GM12874 (cell line): ENCODE measurements at regions not wholly inside any gene's neighbourhood (a gene's known extent, or its start where the extent isn't known, plus 50 kb on each side); places are given as distances from the start of the nearest gene placed in this dataset.

ENCODE experiments used
- TF ChIP-seq, protein P1 (sequence below): IDR thresholded peaks from 2 replicates; pipeline ENCODE4 v1.5.1; 2011; ENCODE audit warnings: low read depth, mild to moderate bottlenecking, control low read depth, low read length, moderate library complexity; ENCODE audit not compliant: insufficient read depth

DNA sequence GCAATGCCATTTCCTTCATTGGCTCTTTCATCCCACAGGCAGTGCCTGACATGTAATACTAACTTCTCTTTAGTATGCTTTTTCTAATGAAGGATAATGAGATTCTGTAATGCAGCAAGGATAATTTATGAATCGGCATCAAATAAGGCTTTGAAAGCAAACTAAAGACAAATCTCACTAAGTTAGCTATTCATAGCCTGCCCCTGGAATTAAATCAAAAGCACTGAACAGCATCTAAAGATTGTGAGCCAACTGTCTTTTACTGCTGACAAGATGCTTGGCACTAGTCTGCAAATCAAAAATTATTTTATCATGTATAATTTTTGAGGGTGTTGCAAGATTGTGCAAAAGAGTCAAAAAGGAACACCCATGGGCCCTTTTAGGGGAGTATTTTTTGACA, 265.0 kb downstream of the CASP12 start:
- TF ChIP-seq, protein P1, sequence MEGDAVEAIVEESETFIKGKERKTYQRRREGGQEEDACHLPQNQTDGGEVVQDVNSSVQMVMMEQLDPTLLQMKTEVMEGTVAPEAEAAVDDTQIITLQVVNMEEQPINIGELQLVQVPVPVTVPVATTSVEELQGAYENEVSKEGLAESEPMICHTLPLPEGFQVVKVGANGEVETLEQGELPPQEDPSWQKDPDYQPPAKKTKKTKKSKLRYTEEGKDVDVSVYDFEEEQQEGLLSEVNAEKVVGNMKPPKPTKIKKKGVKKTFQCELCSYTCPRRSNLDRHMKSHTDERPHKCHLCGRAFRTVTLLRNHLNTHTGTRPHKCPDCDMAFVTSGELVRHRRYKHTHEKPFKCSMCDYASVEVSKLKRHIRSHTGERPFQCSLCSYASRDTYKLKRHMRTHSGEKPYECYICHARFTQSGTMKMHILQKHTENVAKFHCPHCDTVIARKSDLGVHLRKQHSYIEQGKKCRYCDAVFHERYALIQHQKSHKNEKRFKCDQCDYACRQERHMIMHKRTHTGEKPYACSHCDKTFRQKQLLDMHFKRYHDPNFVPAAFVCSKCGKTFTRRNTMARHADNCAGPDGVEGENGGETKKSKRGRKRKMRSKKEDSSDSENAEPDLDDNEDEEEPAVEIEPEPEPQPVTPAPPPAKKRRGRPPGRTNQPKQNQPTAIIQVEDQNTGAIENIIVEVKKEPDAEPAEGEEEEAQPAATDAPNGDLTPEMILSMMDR, result no peak

DNA sequence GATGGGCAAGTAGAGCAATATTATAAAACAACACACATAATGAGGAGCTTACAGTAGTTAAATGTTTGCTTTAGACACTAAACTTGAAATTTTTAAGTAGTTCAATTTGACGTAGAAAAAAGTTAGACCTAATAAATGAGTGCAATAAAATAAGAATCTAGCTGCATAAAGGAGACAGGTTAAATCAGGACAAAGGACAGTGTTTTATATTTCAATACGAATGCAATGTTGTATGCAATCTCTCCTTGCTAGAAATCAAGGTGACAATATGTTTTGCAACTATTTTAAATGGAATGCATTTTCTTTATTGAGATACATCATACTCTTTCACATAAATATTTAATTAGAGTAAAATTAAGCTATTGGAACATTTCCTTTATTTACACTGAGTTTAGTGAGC, 267.9 kb downstream of the CASP12 start:
- TF ChIP-seq, protein P1, result no peak

DNA sequence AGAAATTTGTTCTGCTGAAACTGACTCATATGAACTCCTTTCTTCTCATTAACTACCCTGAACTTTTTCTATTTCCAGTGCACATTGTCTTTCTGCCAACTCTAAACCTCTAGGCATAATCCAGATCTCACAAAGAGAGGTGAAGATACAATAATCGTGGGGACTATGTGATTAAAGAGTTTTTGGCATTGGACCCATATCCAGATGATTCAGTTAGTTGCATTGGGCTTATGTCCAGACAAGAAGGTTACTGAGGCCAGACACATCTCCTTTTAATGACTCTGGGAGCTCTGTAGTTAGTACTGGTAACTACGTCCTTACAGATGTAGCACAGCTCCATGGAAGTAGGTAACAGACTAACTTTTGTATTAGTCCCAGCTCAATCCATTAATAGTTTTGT, 273.0 kb downstream of the CASP12 start:
- TF ChIP-seq, protein P1, result no peak

DNA sequence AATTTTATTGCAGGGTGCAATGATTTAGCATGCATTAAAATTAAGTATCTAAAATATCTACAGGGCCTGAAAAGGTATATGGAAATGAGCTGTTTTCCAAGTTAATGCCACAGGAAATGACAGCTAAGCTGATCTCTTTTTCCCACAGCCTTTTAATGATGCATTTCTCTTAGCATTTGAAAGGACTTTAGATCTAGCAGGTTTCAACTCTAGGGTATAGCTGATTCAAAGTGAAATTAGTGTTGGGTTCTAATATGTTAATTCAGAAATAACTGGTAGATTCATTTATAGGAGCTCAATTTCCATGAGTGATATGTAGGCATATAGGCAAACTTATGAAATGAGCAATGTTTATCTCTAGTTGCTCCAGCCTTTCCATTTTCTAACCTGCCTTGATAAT, 274.2 kb downstream of the CASP12 start:
- TF ChIP-seq, protein P1, result no peak

DNA sequence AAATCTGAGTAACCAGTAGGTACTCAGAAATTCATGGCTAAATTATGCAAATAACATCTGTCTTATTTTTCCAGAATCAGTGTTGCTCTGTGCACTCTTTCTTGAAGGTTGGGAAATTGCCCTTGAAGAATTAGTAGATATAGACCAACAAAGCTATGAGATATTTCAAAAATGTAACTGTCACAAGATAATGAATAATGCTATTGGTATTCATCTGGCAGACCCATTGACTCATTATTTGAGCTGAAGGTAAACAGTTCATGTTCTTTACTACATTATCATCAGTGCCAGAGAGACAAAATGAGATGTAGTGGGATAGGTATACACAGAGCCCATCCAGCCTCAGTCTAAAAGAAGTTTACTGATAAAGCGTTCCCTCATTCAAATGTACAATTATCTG, 274.7 kb downstream of the CASP12 start:
- TF ChIP-seq, protein P1, result no peak

DNA sequence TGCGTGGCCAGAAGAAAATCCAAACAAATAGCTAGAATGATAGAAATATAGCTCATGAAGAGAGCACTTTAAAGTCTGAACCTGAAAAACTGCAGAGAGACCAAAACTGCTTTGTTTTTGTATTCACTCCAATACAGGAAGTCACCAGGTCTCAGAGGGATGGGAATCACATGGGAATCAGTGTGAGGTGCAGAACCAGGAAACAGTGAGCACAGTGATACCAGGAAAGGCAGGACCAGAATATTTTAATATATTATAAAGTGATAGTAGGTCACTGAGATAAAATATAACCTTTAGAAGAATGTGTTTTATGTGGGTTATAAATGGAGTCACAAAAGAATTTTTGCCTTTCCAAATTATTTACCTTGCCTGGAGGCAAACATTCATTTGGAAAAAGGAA, 277.3 kb downstream of the CASP12 start:
- TF ChIP-seq, protein P1, result no peak

DNA sequence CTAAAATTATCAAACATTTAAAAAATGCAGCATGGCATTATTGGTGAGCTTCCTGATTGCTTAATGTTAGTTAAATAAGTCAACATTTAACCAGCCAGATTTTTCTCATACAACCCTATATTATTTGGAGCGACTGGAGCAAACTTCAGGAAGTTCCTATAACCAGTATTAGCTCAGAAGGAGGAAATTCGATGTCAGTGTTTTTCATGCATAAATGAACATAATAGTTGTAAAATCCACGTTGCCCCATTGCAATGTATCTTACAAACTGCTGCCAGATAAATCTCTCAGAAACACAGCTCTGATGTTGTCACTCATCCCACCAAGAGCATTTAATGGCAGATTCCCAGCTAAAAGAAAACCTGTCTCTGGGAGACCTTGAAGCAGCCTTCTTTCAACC, 278.5 kb downstream of the CASP12 start:
- TF ChIP-seq, protein P1, result no peak

DNA sequence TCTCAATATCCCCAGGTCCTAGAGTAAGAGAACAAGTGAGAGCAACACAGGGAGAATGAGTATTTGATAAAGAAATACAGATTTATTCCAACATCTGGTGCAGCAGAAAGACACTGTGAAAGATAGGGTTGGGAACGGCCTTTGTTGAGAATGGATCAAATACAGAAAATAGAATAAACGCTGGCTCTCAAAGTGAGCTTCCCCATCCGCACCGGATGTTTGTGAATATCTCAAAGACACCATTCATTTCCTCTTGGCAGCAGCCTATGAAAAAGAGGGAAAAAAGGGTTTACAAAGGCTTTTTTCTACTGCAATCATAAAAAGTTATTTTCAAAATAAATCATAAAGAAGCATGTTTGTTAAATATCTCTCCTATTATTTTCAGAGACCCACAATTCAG, 279.3 kb downstream of the CASP12 start:
- TF ChIP-seq, protein P1, result no peak
